ENCODE measurements at regions not wholly inside any gene's neighbourhood (a gene's known extent, or its start where the extent isn't known, plus 50 kb on each side); places are given as distances from the start of the nearest gene placed in this dataset.

DNA sequence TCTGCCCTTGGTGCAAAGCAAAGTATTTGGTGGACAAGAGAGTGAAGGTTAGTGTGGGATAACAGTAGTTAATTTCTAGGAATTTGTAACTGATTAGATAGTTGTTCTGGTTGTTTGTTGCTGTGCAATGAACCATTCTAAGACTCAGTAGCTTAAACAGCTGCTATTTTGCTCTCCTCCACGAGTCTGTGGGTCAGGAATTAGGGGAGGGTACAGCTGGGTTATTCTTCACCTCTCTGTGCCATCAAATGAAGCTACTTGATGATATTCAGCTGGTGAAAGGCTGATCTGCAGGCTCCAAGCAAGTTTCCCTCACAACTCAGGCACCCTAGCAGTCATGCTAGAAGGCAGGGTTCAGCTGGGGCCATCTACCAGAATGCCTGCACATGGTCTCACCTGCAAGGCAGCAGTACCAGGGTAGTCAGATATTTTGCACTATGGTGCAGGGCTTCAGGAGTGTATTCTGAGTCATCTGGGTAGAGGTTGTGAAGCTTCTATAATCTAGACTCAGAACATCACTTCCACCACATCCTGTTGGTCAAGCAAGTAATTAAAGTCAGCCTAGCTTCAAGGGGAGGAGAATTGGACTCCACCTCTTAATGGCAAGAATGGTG, 159.5 kb upstream of the SLC28A3 start:
- DNase-seq (ENCODE audit: insufficient read length, low spot score) (no peak), FAIRE-seq (no peak)
- TF ChIP-seq, protein P1, sequence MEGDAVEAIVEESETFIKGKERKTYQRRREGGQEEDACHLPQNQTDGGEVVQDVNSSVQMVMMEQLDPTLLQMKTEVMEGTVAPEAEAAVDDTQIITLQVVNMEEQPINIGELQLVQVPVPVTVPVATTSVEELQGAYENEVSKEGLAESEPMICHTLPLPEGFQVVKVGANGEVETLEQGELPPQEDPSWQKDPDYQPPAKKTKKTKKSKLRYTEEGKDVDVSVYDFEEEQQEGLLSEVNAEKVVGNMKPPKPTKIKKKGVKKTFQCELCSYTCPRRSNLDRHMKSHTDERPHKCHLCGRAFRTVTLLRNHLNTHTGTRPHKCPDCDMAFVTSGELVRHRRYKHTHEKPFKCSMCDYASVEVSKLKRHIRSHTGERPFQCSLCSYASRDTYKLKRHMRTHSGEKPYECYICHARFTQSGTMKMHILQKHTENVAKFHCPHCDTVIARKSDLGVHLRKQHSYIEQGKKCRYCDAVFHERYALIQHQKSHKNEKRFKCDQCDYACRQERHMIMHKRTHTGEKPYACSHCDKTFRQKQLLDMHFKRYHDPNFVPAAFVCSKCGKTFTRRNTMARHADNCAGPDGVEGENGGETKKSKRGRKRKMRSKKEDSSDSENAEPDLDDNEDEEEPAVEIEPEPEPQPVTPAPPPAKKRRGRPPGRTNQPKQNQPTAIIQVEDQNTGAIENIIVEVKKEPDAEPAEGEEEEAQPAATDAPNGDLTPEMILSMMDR (IDR thresholded peaks at IDR 0.05; ENCODE audit: insufficient read depth, missing control alignments): no peak

DNA sequence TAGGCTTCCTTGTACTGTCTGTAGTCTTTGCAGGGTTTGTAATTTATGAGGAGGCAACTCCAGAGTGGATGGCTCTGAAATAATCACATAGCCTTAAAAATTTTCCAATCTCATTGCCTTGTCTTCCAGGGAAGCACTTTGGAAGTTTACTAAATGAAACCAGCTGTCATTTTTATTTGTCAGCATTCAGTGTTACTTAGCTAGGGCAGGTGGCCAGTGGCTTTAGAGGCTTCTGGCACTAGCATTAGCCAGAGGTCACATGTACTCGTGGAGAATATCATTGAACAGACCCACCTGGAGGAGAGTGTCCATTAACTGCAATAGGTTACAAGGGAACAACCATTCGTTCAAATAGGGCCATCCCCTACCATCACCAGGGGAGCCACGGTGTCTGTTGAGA, 160.3 kb upstream of the SLC28A3 start:
- no peak for DNase-seq (ENCODE audit: insufficient read length, low spot score)
- TF ChIP-seq, protein P1 (IDR thresholded peaks at IDR 0.05; ENCODE audit: insufficient read depth, missing control alignments): no peak
- FAIRE-seq: no peak

DNA sequence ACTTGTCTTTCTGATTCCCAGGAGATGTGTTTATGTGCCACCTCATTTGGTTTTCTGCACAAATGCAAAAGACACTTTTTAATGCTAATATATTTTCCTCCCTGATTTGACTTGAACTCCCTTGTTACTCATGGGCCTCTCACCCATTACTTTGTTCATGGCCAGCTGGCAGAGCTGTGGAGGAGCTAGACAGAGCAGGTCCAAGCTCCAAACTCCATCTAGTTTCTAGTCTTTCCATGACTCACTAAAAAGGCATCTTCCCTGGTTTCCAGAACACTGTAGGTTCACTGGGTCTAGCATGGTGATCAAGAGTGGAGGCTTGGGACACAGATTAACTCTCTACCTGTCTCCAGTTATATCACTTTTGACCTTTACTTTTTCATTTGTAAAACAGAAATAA, 161.0 kb upstream of the SLC28A3 start:
- no peak for DNase-seq (ENCODE audit: insufficient read length, low spot score)
- no peak for FAIRE-seq
- TF ChIP-seq, protein P1 (IDR thresholded peaks at IDR 0.05; ENCODE audit: insufficient read depth, missing control alignments): no peak

DNA sequence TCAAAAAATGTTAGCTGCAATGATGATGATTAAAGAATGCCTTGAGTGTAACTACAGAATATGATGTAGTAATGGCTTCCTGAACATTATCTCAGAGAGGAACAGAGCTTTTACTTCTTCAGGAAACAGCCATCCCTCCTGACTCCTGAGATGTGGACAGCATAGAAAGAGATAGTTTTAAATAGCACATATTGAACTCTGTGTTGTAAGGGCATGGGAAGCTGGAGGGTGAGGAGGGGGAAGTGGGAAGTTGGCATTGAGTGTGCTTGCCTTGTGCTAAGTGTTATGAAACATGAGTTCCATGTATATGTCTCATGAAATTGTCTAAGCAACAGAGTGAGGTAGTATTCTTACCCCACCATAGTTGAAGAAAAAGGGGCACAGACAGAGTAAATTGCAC, 161.5 kb upstream of the SLC28A3 start:
- TF ChIP-seq, protein P1 (IDR thresholded peaks at IDR 0.05; ENCODE audit: insufficient read depth, missing control alignments): no peak
- no peak for FAIRE-seq
- DNase-seq (ENCODE audit: insufficient read length, low spot score): no peak

DNA sequence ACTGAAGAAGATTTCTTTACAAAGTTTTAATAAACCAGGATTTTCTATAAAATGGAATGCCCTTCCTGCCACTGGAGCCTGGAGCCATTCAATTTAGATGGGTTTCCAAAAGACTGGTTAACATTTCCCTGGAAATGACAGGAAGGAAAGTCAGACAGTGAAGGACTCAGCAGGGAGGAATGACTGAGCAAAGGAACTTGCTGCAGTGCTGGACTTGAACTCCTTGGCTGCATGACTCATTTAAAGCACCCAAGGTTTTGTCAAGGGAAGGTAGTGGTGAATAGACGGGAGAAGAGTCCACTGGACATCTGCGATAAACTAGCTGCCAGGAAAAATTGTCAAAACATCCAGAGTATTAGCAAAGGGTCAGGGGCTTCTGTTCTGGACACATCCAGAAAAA, 163.8 kb upstream of the SLC28A3 start:
- TF ChIP-seq, protein P1 (IDR thresholded peaks at IDR 0.05; ENCODE audit: insufficient read depth, missing control alignments): no peak
- no peak for FAIRE-seq
- no peak for DNase-seq (ENCODE audit: insufficient read length, low spot score)

DNA sequence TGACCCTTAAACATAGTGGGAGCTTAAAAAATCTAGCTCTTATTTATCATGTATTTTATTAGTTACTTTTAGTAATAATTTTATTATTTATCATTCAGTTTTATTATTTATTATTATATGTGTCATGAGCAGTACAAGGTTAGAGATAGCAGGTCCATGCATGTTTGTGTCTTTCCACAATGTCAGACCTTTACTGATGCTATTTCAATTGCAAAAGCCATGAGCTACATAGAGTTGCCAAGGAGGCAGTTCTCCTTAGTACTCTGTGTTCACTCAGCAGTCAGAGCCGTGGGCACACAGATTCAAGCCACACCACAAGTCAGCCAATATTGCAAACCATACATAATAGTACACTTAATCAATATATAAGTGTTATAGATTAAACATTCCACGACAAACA, 157.9 kb upstream of the NTRK2 start:
- DNase-seq (ENCODE audit: insufficient read length, low spot score) (no peak), FAIRE-seq (no peak)
- TF ChIP-seq, protein P1 (IDR thresholded peaks at IDR 0.05; ENCODE audit: insufficient read depth, missing control alignments): no peak

DNA sequence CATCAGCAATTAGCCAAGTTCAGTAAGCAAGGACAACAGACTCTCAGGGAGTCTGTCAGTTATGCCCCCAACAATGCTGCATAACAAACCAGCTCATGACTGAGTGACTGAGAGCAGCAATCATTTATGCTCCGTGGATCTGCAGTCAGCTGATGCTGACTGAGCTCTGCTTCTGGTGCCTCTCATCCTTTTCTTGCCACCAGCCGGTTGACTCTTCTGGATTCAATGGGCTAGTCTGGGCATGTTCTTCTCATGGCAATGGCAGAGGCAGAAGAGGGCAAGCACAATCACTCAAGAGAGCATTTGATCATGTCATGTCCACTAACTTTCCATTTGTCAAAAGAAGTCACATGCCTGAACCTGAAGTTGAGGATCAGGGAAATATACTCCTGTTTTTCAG, 157.0 kb upstream of the NTRK2 start:
- no peak for DNase-seq (ENCODE audit: insufficient read length, low spot score)
- no peak for FAIRE-seq
- TF ChIP-seq, protein P1 (IDR thresholded peaks at IDR 0.05; ENCODE audit: insufficient read depth, missing control alignments): no peak
